ENCODE measurements at regions not wholly inside any gene's neighbourhood (a gene's known extent, or its start where the extent isn't known, plus 50 kb on each side); places are given as distances from the start of the nearest gene placed in this dataset.

DNA sequence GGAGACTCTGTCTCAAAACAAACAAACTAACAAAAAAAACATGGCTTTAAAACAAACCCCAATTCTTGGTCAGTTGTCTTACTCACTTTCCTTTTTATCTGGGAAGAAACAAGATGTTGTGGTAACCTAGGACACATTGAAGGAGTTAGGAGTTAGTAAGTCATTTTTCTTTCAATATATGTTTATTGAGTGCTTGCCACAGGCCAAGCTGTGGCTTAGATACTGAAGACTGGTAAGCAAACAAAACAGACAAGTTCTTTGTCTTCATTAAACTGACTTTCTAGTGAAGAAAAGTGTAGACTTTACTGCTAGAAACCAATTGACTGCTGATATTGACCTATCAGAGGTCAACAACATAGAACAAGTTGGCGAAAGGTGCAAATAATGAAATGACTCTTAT is 1228.3 kb upstream of the FAM98A start:
- Histone ChIP-seq H3K4me2 (ENCODE audit: low read length) (no peak overlapping the region), H3K4me1 (ENCODE audit: insufficient read depth, low read length, poor library complexity, severe bottlenecking) (no peaks in the 10 kb centered on the region), H4K20me1 (ENCODE audit: insufficient read depth, low read length) (no peaks in the 10 kb centered on the region), H3K27ac (ENCODE audit: low read depth, low read length, poor library complexity, severe bottlenecking) (no peak overlapping the region), H2AFZ (ENCODE audit: low read length) (no peak overlapping the region), H3K4me3 (ENCODE audit: low read depth, low read length, poor library complexity, severe bottlenecking) (no peak overlapping the region), H3K79me2 (ENCODE audit: insufficient read depth, low read depth, low read length) (no peaks in the 10 kb centered on the region), H3K36me3 (ENCODE audit: insufficient read depth, low read length) (no peaks in the 10 kb centered on the region), H3K9me3 (ENCODE audit: low read length) (no peaks in the 10 kb centered on the region), H3K9me2 (ENCODE audit: insufficient read depth, low read length) (no peaks in the 10 kb centered on the region)
- no TSS peak for BruUV-seq (replicated peaks)
- CTCF ChIA-PET (ENCODE audit: unreplicated experiment), result no interaction called here
- DNase-seq (ENCODE audit: low spot score), result no peak
- POLR2A ChIA-PET, result no interaction called here
- TF ChIP-seq, protein P1, sequence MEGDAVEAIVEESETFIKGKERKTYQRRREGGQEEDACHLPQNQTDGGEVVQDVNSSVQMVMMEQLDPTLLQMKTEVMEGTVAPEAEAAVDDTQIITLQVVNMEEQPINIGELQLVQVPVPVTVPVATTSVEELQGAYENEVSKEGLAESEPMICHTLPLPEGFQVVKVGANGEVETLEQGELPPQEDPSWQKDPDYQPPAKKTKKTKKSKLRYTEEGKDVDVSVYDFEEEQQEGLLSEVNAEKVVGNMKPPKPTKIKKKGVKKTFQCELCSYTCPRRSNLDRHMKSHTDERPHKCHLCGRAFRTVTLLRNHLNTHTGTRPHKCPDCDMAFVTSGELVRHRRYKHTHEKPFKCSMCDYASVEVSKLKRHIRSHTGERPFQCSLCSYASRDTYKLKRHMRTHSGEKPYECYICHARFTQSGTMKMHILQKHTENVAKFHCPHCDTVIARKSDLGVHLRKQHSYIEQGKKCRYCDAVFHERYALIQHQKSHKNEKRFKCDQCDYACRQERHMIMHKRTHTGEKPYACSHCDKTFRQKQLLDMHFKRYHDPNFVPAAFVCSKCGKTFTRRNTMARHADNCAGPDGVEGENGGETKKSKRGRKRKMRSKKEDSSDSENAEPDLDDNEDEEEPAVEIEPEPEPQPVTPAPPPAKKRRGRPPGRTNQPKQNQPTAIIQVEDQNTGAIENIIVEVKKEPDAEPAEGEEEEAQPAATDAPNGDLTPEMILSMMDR (conservative IDR thresholded peaks at IDR 0.05; ENCODE audit: low read length), result no peak
- TF ChIP-seq EZH2phosphoT487 (IDR thresholded peaks at IDR 0.05; ENCODE audit: borderline replicate concordance, low read depth, low read length), result no peak
- intact Hi-C loops (cut with micrococcal nuclease; ENCODE audit: unreplicated experiment), result no loop called here

DNA sequence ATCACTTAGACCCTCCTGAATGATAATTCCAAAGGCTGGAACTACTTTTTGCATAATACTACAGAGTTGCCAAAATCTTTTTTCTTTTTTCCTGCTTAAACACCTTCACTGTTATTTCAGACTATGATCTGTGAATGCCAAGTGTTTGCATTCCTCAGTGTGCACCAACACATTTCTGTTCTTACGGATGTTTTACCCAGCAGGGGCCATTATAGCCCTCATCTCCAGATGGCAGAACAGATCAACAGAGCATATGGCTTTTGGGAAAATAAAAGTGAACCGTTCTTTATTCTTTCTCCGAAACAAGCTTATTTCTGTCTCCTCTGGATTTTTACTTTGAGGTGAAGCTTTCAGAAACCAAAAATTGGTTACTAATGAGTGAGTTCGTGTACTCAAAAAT is 1226.6 kb upstream of the FAM98A start:
- H3K9me3 ChIP-seq (ENCODE audit: low read length), result no peaks in the 10 kb centered on the region
- POLR2A ChIA-PET, result no interaction called here
- DNase-seq (ENCODE audit: low spot score), result no peak
- H3K4me3 ChIP-seq (ENCODE audit: low read depth, low read length, poor library complexity, severe bottlenecking), result no peak overlapping the region
- CTCF ChIA-PET (ENCODE audit: unreplicated experiment), result no interaction called here
- no peaks in the 10 kb centered on the region for H4K20me1 ChIP-seq (ENCODE audit: insufficient read depth, low read length)
- H3K27ac ChIP-seq (ENCODE audit: low read depth, low read length, poor library complexity, severe bottlenecking), result no peak overlapping the region
- intact Hi-C loops (cut with micrococcal nuclease; ENCODE audit: unreplicated experiment), result no loop called here
- H3K79me2 ChIP-seq (ENCODE audit: insufficient read depth, low read depth, low read length), result no peaks in the 10 kb centered on the region
- H3K9me2 ChIP-seq (ENCODE audit: insufficient read depth, low read length), result no peaks in the 10 kb centered on the region
- no peak overlapping the region for H2AFZ ChIP-seq (ENCODE audit: low read length)
- H3K36me3 ChIP-seq (ENCODE audit: insufficient read depth, low read length), result no peaks in the 10 kb centered on the region
- H3K4me1 ChIP-seq (ENCODE audit: insufficient read depth, low read length, poor library complexity, severe bottlenecking), result no peaks in the 10 kb centered on the region
- no TSS peak for BruUV-seq (replicated peaks)
- H3K4me2 ChIP-seq (ENCODE audit: low read length), result no peak overlapping the region
- TF ChIP-seq, protein P1 (conservative IDR thresholded peaks at IDR 0.05; ENCODE audit: low read length), result no peak
- no peak for TF ChIP-seq EZH2phosphoT487 (IDR thresholded peaks at IDR 0.05; ENCODE audit: borderline replicate concordance, low read depth, low read length)

DNA sequence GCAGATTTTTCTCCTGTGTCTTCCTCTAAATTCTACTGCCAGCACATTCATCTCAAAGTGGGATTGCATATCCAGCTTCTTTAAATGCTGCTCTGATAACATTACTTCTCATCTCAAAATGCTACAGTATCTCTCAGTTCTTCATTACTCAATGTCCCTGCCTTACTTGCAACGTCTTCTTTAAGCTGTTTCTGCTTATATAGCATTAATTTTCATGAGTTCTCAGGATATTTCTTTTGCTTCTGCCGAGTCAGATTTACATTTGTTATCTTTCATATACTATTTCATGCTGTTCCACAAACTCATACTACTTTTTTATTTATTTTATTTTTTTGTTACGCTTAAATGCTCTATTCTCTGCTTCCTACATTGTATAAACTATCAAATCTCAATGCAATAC is 1223.5 kb upstream of the FAM98A start:
- H3K9me3 ChIP-seq (ENCODE audit: low read length), result no peaks in the 10 kb centered on the region
- no peak for TF ChIP-seq EZH2phosphoT487 (IDR thresholded peaks at IDR 0.05; ENCODE audit: borderline replicate concordance, low read depth, low read length)
- TF ChIP-seq, protein P1 (conservative IDR thresholded peaks at IDR 0.05; ENCODE audit: low read length), result no peak
- no peaks in the 10 kb centered on the region for H3K79me2 ChIP-seq (ENCODE audit: insufficient read depth, low read depth, low read length)
- ChIA-PET POLR2A (no interaction called here), CTCF (ENCODE audit: unreplicated experiment) (no interaction called here)
- no peaks in the 10 kb centered on the region for H3K36me3 ChIP-seq (ENCODE audit: insufficient read depth, low read length)
- H3K4me3 ChIP-seq (ENCODE audit: low read depth, low read length, poor library complexity, severe bottlenecking), result no peak overlapping the region
- no peaks in the 10 kb centered on the region for H3K9me2 ChIP-seq (ENCODE audit: insufficient read depth, low read length)
- no peak for DNase-seq (ENCODE audit: low spot score)
- H2AFZ ChIP-seq (ENCODE audit: low read length), result no peak overlapping the region
- H4K20me1 ChIP-seq (ENCODE audit: insufficient read depth, low read length), result no peaks in the 10 kb centered on the region
- intact Hi-C loops (cut with micrococcal nuclease; ENCODE audit: unreplicated experiment), result no loop called here
- H3K4me2 ChIP-seq (ENCODE audit: low read length), result no peak overlapping the region
- H3K27ac ChIP-seq (ENCODE audit: low read depth, low read length, poor library complexity, severe bottlenecking), result no peak overlapping the region
- no TSS peak for BruUV-seq (replicated peaks)
- no peaks in the 10 kb centered on the region for H3K4me1 ChIP-seq (ENCODE audit: insufficient read depth, low read length, poor library complexity, severe bottlenecking)

All from OCI-LY7 (cell line).